ENCODE measurements at regions not wholly inside any gene's neighbourhood (a gene's known extent, or its start where the extent isn't known, plus 50 kb on each side); places are given as distances from the start of the nearest gene placed in this dataset.

DNA sequence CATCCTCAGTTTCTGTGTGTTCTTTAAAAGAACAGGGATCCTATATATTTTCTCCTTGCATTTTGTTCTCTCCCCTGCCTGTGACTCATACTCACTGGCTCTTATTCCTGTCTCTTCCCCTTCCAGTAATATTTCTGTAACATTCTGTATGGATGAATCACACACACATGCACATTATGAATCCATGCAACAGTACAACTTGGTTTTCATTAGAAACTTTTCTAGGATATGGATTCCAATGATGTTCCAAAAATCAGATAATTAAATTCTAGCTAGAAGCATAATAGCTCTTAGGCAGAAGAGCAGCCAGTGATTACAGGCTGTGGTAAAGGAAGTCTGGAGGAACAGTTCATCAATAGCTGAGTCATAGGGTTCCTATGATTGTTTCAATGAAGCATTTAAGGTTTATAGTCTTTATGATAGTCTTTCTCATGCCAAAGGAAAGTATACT is 119.6 kb upstream of the PMFBP1 start:
- H3K9me3 Mint-ChIP-seq: no peaks in the 10 kb centered on the region
- H3K4me1 Mint-ChIP-seq (ENCODE audit: unreplicated experiment): no peaks in the 10 kb centered on the region
- no peak overlapping the region for H3K4me3 Mint-ChIP-seq
- no peak for DNase-seq (ENCODE audit: extremely low spot score, unreplicated experiment)
- H3K36me3 Mint-ChIP-seq: no peaks in the 10 kb centered on the region
- no peak overlapping the region for H3K27ac Mint-ChIP-seq
- H3K27me3 Mint-ChIP-seq: no peaks in the 10 kb centered on the region
- TF ChIP-seq, protein P1, sequence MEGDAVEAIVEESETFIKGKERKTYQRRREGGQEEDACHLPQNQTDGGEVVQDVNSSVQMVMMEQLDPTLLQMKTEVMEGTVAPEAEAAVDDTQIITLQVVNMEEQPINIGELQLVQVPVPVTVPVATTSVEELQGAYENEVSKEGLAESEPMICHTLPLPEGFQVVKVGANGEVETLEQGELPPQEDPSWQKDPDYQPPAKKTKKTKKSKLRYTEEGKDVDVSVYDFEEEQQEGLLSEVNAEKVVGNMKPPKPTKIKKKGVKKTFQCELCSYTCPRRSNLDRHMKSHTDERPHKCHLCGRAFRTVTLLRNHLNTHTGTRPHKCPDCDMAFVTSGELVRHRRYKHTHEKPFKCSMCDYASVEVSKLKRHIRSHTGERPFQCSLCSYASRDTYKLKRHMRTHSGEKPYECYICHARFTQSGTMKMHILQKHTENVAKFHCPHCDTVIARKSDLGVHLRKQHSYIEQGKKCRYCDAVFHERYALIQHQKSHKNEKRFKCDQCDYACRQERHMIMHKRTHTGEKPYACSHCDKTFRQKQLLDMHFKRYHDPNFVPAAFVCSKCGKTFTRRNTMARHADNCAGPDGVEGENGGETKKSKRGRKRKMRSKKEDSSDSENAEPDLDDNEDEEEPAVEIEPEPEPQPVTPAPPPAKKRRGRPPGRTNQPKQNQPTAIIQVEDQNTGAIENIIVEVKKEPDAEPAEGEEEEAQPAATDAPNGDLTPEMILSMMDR (conservative IDR thresholded peaks at IDR 0.05): no peak

DNA sequence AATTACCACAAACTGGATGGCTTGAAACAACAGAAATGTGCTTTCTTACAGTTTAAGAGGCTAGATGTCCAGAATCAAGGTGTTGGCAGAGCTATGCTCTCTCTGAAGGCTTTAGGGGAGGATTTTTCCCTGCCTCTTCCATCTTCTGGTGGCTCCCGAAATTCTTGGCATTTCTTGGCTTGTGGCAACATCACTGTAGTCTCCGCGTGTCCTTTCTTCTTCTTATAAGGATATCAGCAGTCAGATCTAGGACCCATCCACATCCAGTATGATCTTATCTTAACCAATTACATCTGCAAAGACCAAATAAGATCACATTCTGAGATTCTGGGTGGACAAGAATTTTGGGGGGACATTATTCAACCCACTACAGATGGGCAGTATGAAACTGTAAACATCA is 119.2 kb upstream of the PMFBP1 start:
- H3K4me3 Mint-ChIP-seq: no peak overlapping the region
- H3K36me3 Mint-ChIP-seq: no peaks in the 10 kb centered on the region
- H3K9me3 Mint-ChIP-seq: no peaks in the 10 kb centered on the region
- H3K27me3 Mint-ChIP-seq: no peaks in the 10 kb centered on the region
- H3K4me1 Mint-ChIP-seq (ENCODE audit: unreplicated experiment): no peaks in the 10 kb centered on the region
- TF ChIP-seq, protein P1 (conservative IDR thresholded peaks at IDR 0.05): no peak
- DNase-seq (ENCODE audit: extremely low spot score, unreplicated experiment): no peak
- H3K27ac Mint-ChIP-seq: no peak overlapping the region

DNA sequence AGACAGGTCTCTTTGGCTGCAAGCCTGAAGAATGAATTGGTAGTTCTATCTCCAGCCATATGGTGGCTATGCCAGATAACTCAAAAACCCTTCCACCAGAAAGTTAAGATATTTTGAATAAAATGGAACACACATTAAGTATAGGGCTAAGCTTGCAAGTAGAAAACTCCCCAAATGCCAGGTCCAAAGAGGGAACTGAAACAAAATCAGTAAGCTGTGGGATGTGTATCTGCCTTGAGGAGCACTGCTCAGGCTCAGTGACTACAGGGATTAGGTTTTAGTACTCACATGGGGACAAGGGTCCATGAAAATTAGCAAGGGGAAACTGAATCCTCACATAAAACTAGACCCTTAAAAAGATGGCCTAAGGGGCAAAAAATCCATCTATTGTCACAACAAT is 115.7 kb upstream of the PMFBP1 start:
- Mint-ChIP-seq H3K27ac (no peak overlapping the region), H3K9me3 (no peaks in the 10 kb centered on the region), H3K4me1 (ENCODE audit: unreplicated experiment) (peaks cover 5% of the 10 kb centered on the region), H3K4me3 (no peak overlapping the region), H3K36me3 (no peaks in the 10 kb centered on the region), H3K27me3 (no peaks in the 10 kb centered on the region)
- TF ChIP-seq, protein P1 (conservative IDR thresholded peaks at IDR 0.05): no peak
- DNase-seq (ENCODE audit: extremely low spot score, unreplicated experiment): no peak

DNA sequence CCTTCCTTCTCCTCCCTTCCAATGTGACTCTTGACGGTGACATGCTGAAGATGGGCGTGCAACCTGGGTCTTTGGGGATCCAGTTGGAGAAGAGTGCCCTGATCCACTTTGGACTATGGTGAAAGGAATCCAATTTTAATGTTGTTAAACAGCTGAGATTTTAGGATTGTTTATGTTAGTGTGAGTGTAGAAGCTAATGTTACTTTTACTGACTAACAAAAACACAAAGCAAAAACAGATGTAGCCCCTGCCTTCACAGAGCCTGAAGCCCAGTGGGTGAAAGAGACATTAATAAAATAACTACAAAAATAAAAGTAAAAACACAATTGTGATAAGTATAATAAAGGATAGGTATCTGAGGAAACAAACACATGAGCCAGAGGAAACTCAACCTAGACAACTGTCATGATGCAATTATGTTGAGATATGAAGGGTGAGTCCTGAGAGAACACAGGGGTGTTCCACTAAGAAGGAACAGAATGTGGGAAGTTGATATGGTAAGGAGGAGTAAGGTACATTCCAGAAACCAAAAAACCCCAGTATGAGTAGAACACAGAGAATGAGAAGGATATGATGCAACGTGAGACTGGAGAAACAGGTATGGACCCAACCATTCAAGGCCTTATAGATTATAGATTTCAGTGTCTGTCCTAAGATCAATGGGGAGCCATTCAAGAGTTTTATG is 115.1 kb upstream of the PMFBP1 start:
- no peak for DNase-seq (ENCODE audit: extremely low spot score, unreplicated experiment)
- Mint-ChIP-seq H3K27me3 (no peaks in the 10 kb centered on the region), H3K4me1 (ENCODE audit: unreplicated experiment) (peaks cover 5% of the 10 kb centered on the region), H3K27ac (no peak overlapping the region), H3K36me3 (no peaks in the 10 kb centered on the region), H3K9me3 (no peaks in the 10 kb centered on the region), H3K4me3 (no peak overlapping the region)
- TF ChIP-seq, protein P1 (conservative IDR thresholded peaks at IDR 0.05): no peak

DNA sequence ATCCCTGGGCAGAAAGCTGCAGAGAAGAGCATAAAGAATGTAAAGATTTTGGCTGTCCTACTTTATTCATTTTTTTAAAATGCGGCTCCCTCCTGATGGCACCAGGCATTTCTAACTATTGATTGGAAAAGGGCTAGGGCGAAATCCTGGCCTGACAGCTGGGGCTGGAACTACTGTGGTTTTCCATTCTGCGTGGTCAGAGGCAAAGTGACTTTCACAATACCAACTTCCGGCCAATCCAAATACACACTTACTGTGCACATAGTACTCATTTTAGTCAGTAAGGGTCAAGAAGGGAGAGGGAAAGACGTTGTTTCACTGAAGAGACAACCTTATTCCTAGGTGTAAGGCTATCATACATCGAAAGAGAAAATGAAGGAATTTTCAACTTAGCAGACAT is 113.8 kb upstream of the PMFBP1 start:
- peaks cover 5% of the 10 kb centered on the region for H3K4me1 Mint-ChIP-seq (ENCODE audit: unreplicated experiment)
- H3K27me3 Mint-ChIP-seq: no peaks in the 10 kb centered on the region
- no peak for DNase-seq (ENCODE audit: extremely low spot score, unreplicated experiment)
- no peaks in the 10 kb centered on the region for H3K9me3 Mint-ChIP-seq
- no peak overlapping the region for H3K27ac Mint-ChIP-seq
- H3K36me3 Mint-ChIP-seq: no peaks in the 10 kb centered on the region
- no peak overlapping the region for H3K4me3 Mint-ChIP-seq
- TF ChIP-seq, protein P1 (conservative IDR thresholded peaks at IDR 0.05): no peak

All from type B pancreatic cell (in vitro differentiated cells).